Glutamatergic neuron (in vitro differentiated cells): ENCODE measurements at regions not wholly inside any gene's neighbourhood (a gene's known extent, or its start where the extent isn't known, plus 50 kb on each side); places are given as distances from the start of the nearest gene placed in this dataset.

Experiments used
- DNase-seq: peaks from one replicate; pipeline ENCODE4 v3.0.0; 2022
- H3K27ac Mint-ChIP-seq: one replicate; pipeline ENCODE4 v1.8.0; 2020; ENCODE audit warnings: mild to moderate bottlenecking, mixed read lengths, inconsistent platforms; ENCODE audit not compliant: unreplicated experiment
- H3K27me3 Mint-ChIP-seq: one replicate; pipeline ENCODE4 v1.8.0; 2020; ENCODE audit warnings: mild to moderate bottlenecking, moderate library complexity, mixed read lengths, inconsistent platforms; ENCODE audit not compliant: unreplicated experiment
- H3K36me3 Mint-ChIP-seq: one replicate; pipeline ENCODE4 v1.8.0; 2020; ENCODE audit warnings: mild to moderate bottlenecking, mixed read lengths, inconsistent platforms; ENCODE audit not compliant: unreplicated experiment
- H3K4me1 Mint-ChIP-seq: one replicate; pipeline ENCODE4 v1.8.0; 2020; ENCODE audit warnings: mild to moderate bottlenecking, low read depth, mixed read lengths, inconsistent platforms; ENCODE audit not compliant: unreplicated experiment
- H3K4me3 Mint-ChIP-seq: one replicate; pipeline ENCODE4 v1.8.0; 2020; ENCODE audit warnings: mild to moderate bottlenecking, mixed read lengths, inconsistent platforms; ENCODE audit not compliant: unreplicated experiment
- H3K9me3 Mint-ChIP-seq: one replicate; pipeline ENCODE4 v1.8.0; 2020; ENCODE audit warnings: mild to moderate bottlenecking, moderate library complexity, mixed read lengths, inconsistent platforms; ENCODE audit not compliant: unreplicated experiment
- TF ChIP-seq, protein P1 (sequence below): fragments of 200-600 bp; sonication (generic); IDR thresholded peaks from one replicate; pipeline ENCODE4 v1.5.0; 2021; ENCODE audit not compliant: partially characterized antibody, unreplicated experiment

DNA sequence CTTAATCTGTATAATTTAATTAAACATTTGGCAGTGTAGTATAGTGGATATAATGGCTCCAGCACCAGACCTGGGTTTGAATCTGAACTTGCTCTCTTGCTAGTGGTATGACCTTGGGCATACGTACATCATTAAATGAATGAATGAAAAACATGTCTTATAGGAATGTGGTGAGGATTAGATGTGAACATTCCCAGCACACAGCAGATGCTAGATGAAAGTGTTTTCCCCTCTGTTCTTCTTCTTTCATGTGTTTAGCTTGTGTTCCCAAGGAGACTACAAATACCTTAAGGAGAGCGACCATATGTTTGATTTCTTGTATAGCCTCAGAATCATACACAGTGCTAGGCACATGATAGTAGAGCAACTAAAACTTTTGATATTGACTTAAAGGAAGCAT, 56.5 kb downstream of the CT47B1 start:
- Mint-ChIP-seq H3K4me3 (no peak overlapping the region), H3K9me3 (peaks cover 1% of the 10 kb centered on the region), H3K27ac (no peak overlapping the region), H3K4me1 (no peaks in the 10 kb centered on the region), H3K36me3 (no peaks in the 10 kb centered on the region), H3K27me3 (peaks cover 4% of the 10 kb centered on the region)
- no peak for DNase-seq
- TF ChIP-seq, protein P1, sequence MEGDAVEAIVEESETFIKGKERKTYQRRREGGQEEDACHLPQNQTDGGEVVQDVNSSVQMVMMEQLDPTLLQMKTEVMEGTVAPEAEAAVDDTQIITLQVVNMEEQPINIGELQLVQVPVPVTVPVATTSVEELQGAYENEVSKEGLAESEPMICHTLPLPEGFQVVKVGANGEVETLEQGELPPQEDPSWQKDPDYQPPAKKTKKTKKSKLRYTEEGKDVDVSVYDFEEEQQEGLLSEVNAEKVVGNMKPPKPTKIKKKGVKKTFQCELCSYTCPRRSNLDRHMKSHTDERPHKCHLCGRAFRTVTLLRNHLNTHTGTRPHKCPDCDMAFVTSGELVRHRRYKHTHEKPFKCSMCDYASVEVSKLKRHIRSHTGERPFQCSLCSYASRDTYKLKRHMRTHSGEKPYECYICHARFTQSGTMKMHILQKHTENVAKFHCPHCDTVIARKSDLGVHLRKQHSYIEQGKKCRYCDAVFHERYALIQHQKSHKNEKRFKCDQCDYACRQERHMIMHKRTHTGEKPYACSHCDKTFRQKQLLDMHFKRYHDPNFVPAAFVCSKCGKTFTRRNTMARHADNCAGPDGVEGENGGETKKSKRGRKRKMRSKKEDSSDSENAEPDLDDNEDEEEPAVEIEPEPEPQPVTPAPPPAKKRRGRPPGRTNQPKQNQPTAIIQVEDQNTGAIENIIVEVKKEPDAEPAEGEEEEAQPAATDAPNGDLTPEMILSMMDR, result no peak

DNA sequence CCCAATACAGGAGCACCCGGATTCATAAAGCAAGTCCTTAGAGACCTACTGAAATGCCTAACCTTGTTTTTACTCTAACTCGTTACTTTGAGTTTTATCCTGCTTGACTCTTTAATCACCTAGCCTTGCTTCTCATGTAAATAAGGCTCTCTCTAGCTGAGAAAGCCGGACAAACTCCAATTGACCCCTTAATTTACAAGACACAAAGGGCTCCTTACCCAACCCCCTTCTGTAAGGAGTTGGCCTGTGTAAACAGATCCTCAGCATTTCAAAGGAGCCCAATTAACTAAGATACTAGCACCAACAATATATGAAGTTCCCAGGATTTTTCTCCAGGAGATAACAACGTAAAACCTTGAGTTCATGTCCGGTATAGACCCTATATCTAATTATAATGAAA, 61.7 kb downstream of the CT47B1 start:
- H3K36me3 Mint-ChIP-seq, result no peaks in the 10 kb centered on the region
- no peak for DNase-seq
- no peak overlapping the region for H3K27ac Mint-ChIP-seq
- no peaks in the 10 kb centered on the region for H3K4me1 Mint-ChIP-seq
- H3K4me3 Mint-ChIP-seq, result no peak overlapping the region
- peaks cover 3% of the 10 kb centered on the region for H3K27me3 Mint-ChIP-seq
- peaks cover 1% of the 10 kb centered on the region for H3K9me3 Mint-ChIP-seq
- TF ChIP-seq, protein P1, result no peak

DNA sequence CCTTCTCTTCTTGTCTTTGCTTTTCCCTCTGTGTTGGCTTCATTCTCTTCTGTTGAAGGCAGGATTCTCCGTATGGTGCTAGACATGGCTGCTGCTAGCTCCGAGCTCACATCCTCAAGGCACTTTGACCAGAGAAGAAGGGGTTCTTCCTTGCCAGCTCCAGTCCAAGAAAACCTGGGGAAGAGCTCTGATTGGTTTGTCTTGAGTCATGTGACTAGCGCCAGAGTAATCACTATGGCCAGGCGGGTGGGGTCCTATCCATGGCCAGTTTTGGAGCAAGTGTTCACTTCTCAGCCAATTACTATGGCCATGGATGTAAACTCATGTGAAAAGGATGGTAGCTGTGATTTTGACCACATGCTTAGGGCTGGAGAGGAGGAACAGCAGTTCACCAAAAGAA, 74.2 kb downstream of the CT47B1 start:
- DNase-seq, result no peak
- no peaks in the 10 kb centered on the region for H3K9me3 Mint-ChIP-seq
- H3K27ac Mint-ChIP-seq, result no peak overlapping the region
- H3K36me3 Mint-ChIP-seq, result no peaks in the 10 kb centered on the region
- no peaks in the 10 kb centered on the region for H3K4me1 Mint-ChIP-seq
- TF ChIP-seq, protein P1, result no peak
- no peak overlapping the region for H3K4me3 Mint-ChIP-seq
- H3K27me3 Mint-ChIP-seq, result peaks cover 2% of the 10 kb centered on the region

DNA sequence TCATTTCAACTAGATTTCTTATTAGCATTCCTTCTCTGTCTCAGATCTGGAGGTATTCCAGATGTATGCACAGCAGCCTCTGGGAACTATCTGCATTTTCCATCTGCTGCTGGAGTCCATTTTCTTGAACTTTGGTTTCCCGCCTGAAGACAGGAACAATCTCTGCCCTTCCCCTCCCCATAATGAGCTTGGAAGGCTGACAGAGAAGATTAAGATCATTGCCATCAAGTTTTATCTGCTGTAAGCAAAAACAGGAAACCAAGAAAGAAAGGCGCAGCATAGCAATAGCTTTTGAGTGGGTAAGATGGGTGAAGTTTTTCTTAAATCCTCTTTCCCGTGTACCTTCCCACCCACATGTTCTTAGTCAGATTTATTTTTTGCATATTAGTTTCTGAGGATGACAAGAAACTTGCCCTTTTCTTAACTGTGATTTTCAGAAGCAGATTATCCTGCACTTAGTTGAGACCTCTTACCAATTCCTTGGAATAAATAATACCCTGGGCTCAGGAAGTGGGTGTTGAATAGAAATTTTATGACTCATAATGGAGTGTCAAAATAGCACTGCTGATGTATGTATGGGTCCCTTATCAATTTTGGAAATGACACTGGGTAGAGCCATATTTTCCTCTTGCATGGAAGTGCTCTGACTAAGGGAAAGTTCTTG, 78.3 kb downstream of the CT47B1 start:
- no peak for DNase-seq
- no peaks in the 10 kb centered on the region for H3K9me3 Mint-ChIP-seq
- H3K4me3 Mint-ChIP-seq, result no peak overlapping the region

DNA sequence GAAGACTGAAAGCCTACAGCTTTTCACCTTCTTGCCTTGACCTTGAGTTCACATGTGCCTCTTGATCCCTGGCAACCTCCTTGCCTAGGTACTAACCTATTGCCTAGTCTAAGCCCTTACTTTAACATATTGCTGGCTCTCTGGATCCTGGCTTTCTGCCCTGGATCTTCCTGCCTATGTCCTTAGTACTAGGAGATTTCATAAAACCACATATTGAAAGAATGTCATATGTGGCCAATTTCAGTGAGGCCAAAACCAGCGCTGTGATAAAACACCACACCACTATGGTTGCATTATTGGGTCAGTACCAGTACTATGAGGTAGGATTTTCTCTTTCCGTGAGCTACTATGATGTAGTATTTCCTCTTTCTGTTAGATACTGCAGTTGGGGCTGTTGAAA, 80.4 kb downstream of the CT47B1 start:
- H3K9me3 Mint-ChIP-seq, result no peaks in the 10 kb centered on the region
- peaks cover 4% of the 10 kb centered on the region for H3K27me3 Mint-ChIP-seq
- H3K27ac Mint-ChIP-seq, result no peak overlapping the region
- no peak for DNase-seq
- H3K4me3 Mint-ChIP-seq, result no peak overlapping the region
- H3K4me1 Mint-ChIP-seq, result no peaks in the 10 kb centered on the region
- no peaks in the 10 kb centered on the region for H3K36me3 Mint-ChIP-seq
- TF ChIP-seq, protein P1, result no peak

More for the DNA sequence above, 78.3 kb downstream of the CT47B1 start:
- peak overlapping the region; percentile 66 for H3K27ac Mint-ChIP-seq
- no peaks in the 10 kb centered on the region for H3K4me1 Mint-ChIP-seq
- TF ChIP-seq, protein P1, result no peak
- H3K27me3 Mint-ChIP-seq, result peaks cover 4% of the 10 kb centered on the region
- H3K36me3 Mint-ChIP-seq, result no peaks in the 10 kb centered on the region
